GM12873 (cell line): ENCODE measurements at regions not wholly inside any gene's neighbourhood (a gene's known extent, or its start where the extent isn't known, plus 50 kb on each side); places are given as distances from the start of the nearest gene placed in this dataset.

Experiments
- CTCF ChIP-seq: IDR thresholded peaks from 2 replicates; pipeline ENCODE4 v1.5.1; 2012; ENCODE audit warnings: low read depth, mild to moderate bottlenecking, moderate library complexity, low read length, control low read depth; ENCODE audit not compliant: insufficient read depth; ENCODE audit errors: missing control alignments

- no peak for TF ChIP-seq CTCF
Observed at GRCh38 chr2:139773720-139774277, 993.6 kb upstream of the NXPH2 start.

GRCh38 chr2:139769633-139770032 is 989.4 kb upstream of the NXPH2 start:
- TF ChIP-seq CTCF, result no peak

GRCh38 chr2:139763705-139764104 is 983.5 kb upstream of the NXPH2 start:
- TF ChIP-seq CTCF, result no peak

- no peak for TF ChIP-seq CTCF
Observed at GRCh38 chr2:139759000-139759505, 978.9 kb upstream of the NXPH2 start.

- no peak for TF ChIP-seq CTCF
Observed at GRCh38 chr2:139746901-139747300, 966.7 kb upstream of the NXPH2 start.

- no peak for TF ChIP-seq CTCF
Observed at GRCh38 chr2:139744273-139744672, 964.1 kb upstream of the NXPH2 start.

GRCh38 chr2:139742216-139743172 is 962.3 kb upstream of the NXPH2 start:
- no peak for TF ChIP-seq CTCF
